Suprapubic skin (tissue), 4 donors: ENCODE measurements at regions not wholly inside any gene's neighbourhood (a gene's known extent, or its start where the extent isn't known, plus 50 kb on each side); places are given as distances from the start of the nearest gene placed in this dataset.

ENCODE experiments used
- DNase-seq, 2 donors: peaks; one replicate each; pipeline ENCODE4 v3.0.0-alpha.2; 2019; ENCODE audit warnings: low spot score in 2 of 2
- H3K27ac ChIP-seq: fragments of 200-600 bp; sonication (generic); one replicate; pipeline ENCODE4 v1.5.1; 2019
- H3K27me3 ChIP-seq: fragments of 200-600 bp; sonication (generic); one replicate; pipeline ENCODE4 v1.5.1; 2019
- H3K36me3 ChIP-seq: fragments of 200-600 bp; sonication (generic); one replicate; pipeline ENCODE4 v1.5.1; 2019
- H3K4me1 ChIP-seq: fragments of 200-600 bp; sonication (generic); one replicate; pipeline ENCODE4 v1.5.1; 2019
- H3K4me3 ChIP-seq: fragments of 200-600 bp; sonication (generic); one replicate; pipeline ENCODE4 v1.5.1; 2019; ENCODE audit warnings: mild to moderate bottlenecking
- H3K9me3 ChIP-seq: fragments of 200-600 bp; sonication (generic); one replicate; pipeline ENCODE4 v1.5.1; 2019
- CTCF ChIP-seq, 2 donors: fragments of 200-600 bp in 1 of 2; fragments of 450-650 bp in 1 of 2; sonication (generic) in 1 of 2; IDR thresholded peaks; one replicate each; pipeline ENCODE4 v1.5.1; 2016 to 2019; ENCODE audit warnings: antibody characterized with exemption in 2 of 2, mild to moderate bottlenecking in 1 of 2, moderate library complexity in 1 of 2
- EP300 ChIP-seq: sonication (generic); formaldehyde crosslinking; IDR thresholded peaks from one replicate; pipeline ENCODE4 v1.6.1; 2017; ENCODE audit warnings: antibody characterized with exemption
- POLR2A ChIP-seq, 2 donors: fragments of 450-650 bp; IDR thresholded peaks; one replicate each; pipeline ENCODE4 v1.6.1; 2017; ENCODE audit warnings: antibody characterized with exemption in 2 of 2, mild to moderate bottlenecking in 2 of 2, moderate library complexity in 2 of 2
- POLR2AphosphoS5 ChIP-seq, 3 donors: sonication (generic); formaldehyde crosslinking; IDR thresholded peaks; one replicate each; pipeline ENCODE4 v1.6.1; 2017; ENCODE audit warnings: antibody characterized with exemption in 3 of 3
- WGBS: methylation state at CpG from one replicate; pipeline ENCODE4 v1.1.5; 2018; 5-methylcytosine and 5-hydroxymethylcytosine counted together

- H3K27me3 ChIP-seq = no peaks in the 10 kb centered on the region
- DNase-seq = no peak
- no peaks in the 10 kb centered on the region for H3K36me3 ChIP-seq
- H3K9me3 ChIP-seq = no peaks in the 10 kb centered on the region
- H3K4me1 ChIP-seq = no peaks in the 10 kb centered on the region
- H3K27ac ChIP-seq = no peak overlapping the region
- 67% methylated on average over 2 of the region's 2 CpGs for whole genome bisulfite sequencing
- no peak overlapping the region for H3K4me3 ChIP-seq
- TF ChIP-seq CTCF (IDR thresholded peaks at IDR 0.05) (no peak), POLR2AphosphoS5 (IDR thresholded peaks at IDR 0.05) (no peak), EP300 (no peak), POLR2A (IDR thresholded peaks at IDR 0.05) (no peak)
These were observed 405.3 kb downstream of the PCDH7 start for GRCh38 chr4:31125496-31125895.

GRCh38 chr4:31126881-31127398 is 406.8 kb downstream of the PCDH7 start:
- DNase-seq = no peak
- WGBS = 78% methylated on average over 5 of the region's 5 CpGs
- Histone ChIP-seq H3K27me3 (no peaks in the 10 kb centered on the region), H3K27ac (no peak overlapping the region), H3K4me3 (no peak overlapping the region), H3K4me1 (no peaks in the 10 kb centered on the region), H3K9me3 (no peaks in the 10 kb centered on the region), H3K36me3 (no peaks in the 10 kb centered on the region)
- no peak for TF ChIP-seq POLR2AphosphoS5 (IDR thresholded peaks at IDR 0.05)
- no peak for TF ChIP-seq POLR2A (IDR thresholded peaks at IDR 0.05)
- TF ChIP-seq CTCF (IDR thresholded peaks at IDR 0.05) = no peak
- TF ChIP-seq EP300 = no peak

GRCh38 chr4:31130930-31131329 is 410.8 kb downstream of the PCDH7 start:
- Histone ChIP-seq H3K9me3 (no peaks in the 10 kb centered on the region), H3K27ac (no peak overlapping the region), H3K4me3 (no peak overlapping the region), H3K4me1 (no peaks in the 10 kb centered on the region), H3K36me3 (no peaks in the 10 kb centered on the region), H3K27me3 (no peaks in the 10 kb centered on the region)
- no peak for DNase-seq
- TF ChIP-seq CTCF (IDR thresholded peaks at IDR 0.05) = no peak
- TF ChIP-seq EP300 = no peak
- TF ChIP-seq POLR2AphosphoS5 (IDR thresholded peaks at IDR 0.05) = no peak
- no peak for TF ChIP-seq POLR2A (IDR thresholded peaks at IDR 0.05)
- 96% methylated on average over 3 of the region's 3 CpGs for WGBS

GRCh38 chr4:31134720-31135119 is 414.6 kb downstream of the PCDH7 start:
- WGBS = 72% methylated on average over 1 of the region's 1 CpG
- TF ChIP-seq POLR2AphosphoS5 (IDR thresholded peaks at IDR 0.05) (no peak), POLR2A (IDR thresholded peaks at IDR 0.05) (no peak), EP300 (no peak), CTCF (IDR thresholded peaks at IDR 0.05) (no peak)
- H3K4me3 ChIP-seq = no peak overlapping the region
- no peaks in the 10 kb centered on the region for H3K27me3 ChIP-seq
- no peak for DNase-seq
- no peaks in the 10 kb centered on the region for H3K36me3 ChIP-seq
- no peaks in the 10 kb centered on the region for H3K4me1 ChIP-seq
- no peak overlapping the region for H3K27ac ChIP-seq
- H3K9me3 ChIP-seq = no peaks in the 10 kb centered on the region

GRCh38 chr4:31139767-31140166 is 419.6 kb downstream of the PCDH7 start:
- no peak overlapping the region for H3K4me3 ChIP-seq
- no peaks in the 10 kb centered on the region for H3K4me1 ChIP-seq
- TF ChIP-seq CTCF (IDR thresholded peaks at IDR 0.05) (no peak), POLR2AphosphoS5 (IDR thresholded peaks at IDR 0.05) (no peak), EP300 (no peak), POLR2A (IDR thresholded peaks at IDR 0.05) (no peak)
- H3K36me3 ChIP-seq = peaks cover 5% of the 10 kb centered on the region
- DNase-seq = no peak
- H3K9me3 ChIP-seq = no peaks in the 10 kb centered on the region
- H3K27ac ChIP-seq = no peak overlapping the region
- 78% methylated on average over 1 of the region's 1 CpG for WGBS
- H3K27me3 ChIP-seq = no peaks in the 10 kb centered on the region
